Neural cell (in vitro differentiated cells): ENCODE measurements at regions not wholly inside any gene's neighbourhood (a gene's known extent, or its start where the extent isn't known, plus 50 kb on each side); places are given as distances from the start of the nearest gene placed in this dataset.
"Not testable (repeated sequence)": the region's sequence is repeated elsewhere in the genome, so short reads cannot be mapped to it uniquely, and the experiment has no call there.

Experiments
- H2AFZ ChIP-seq: fragments of 200-600, 300-800 bp; sonication (generic), shearing (Covaris generic); 2 replicates; pipeline ENCODE4 v1.6.0; 2014; ENCODE audit warnings: low read depth, mild to moderate bottlenecking, antibody characterized with exemption, low read length, moderate library complexity
- H3F3A ChIP-seq: fragments of 200-600 bp; shearing (Covaris generic); 2 replicates; pipeline ENCODE4 v1.6.1; 2016; ENCODE audit warnings: mild to moderate bottlenecking, moderate library complexity, mixed read lengths, antibody characterized with exemption, low read length; ENCODE audit not compliant: insufficient read depth, poor library complexity, severe bottlenecking
- H3K27ac ChIP-seq: fragments of 200-600, 300-800 bp; sonication (generic), shearing (Covaris generic); 2 replicates; pipeline ENCODE4 v1.5.1; 2014; ENCODE audit warnings: mild to moderate bottlenecking, low read length, moderate library complexity
- H3K27me3 ChIP-seq: fragments of 300-800, 200-600 bp; sonication (generic), shearing (Covaris generic); 2 replicates; pipeline ENCODE4 v1.6.0; 2014; ENCODE audit warnings: mild to moderate bottlenecking, low read depth, low read length, moderate library complexity; ENCODE audit not compliant: insufficient read depth
- H3K36me3 ChIP-seq: fragments of 300-800, 200-600 bp; sonication (generic), shearing (Covaris generic); 2 replicates; pipeline ENCODE4 v1.5.1; 2014; ENCODE audit warnings: mild to moderate bottlenecking, antibody characterized with exemption, low read length, moderate library complexity; ENCODE audit not compliant: insufficient read depth
- H3K4me2 ChIP-seq: fragments of 300-800, 200-600 bp; sonication (generic), shearing (Covaris generic); 2 replicates; pipeline ENCODE4 v1.6.0; 2014; ENCODE audit warnings: mild to moderate bottlenecking, low read length
- H3K4me3 ChIP-seq: fragments of 300-800, 200-600 bp; sonication (generic), shearing (Covaris generic); 2 replicates; pipeline ENCODE4 v1.5.1; 2014; ENCODE audit warnings: mild to moderate bottlenecking, low read length, moderate library complexity
- H3K79me2 ChIP-seq: fragments of 200-600 bp; shearing (Covaris generic); replicated peaks from 2 replicates; pipeline ENCODE4 v1.6.0; 2014; ENCODE audit warnings: mild to moderate bottlenecking, low read length, moderate library complexity; ENCODE audit not compliant: insufficient read depth
- H3K9ac ChIP-seq: fragments of 300-800, 200-600 bp; sonication (generic), shearing (Covaris generic); 2 replicates; pipeline ENCODE4 v1.6.1; 2016; ENCODE audit warnings: mild to moderate bottlenecking, low read length, mixed read lengths
- H3K9me2 ChIP-seq: fragments of 200-600 bp; shearing (Covaris generic); 2 replicates; pipeline ENCODE4 v1.6.1; 2016; ENCODE audit warnings: mild to moderate bottlenecking, low read length, mixed read lengths; ENCODE audit not compliant: insufficient read depth
- H3K9me3 ChIP-seq: fragments of 200-600, 300-800 bp; sonication (generic), shearing (Covaris generic); 2 replicates; pipeline ENCODE4 v1.6.1; 2016; ENCODE audit warnings: mild to moderate bottlenecking, mixed run types, low read length, moderate library complexity, mixed read lengths
- H4K20me1 ChIP-seq: fragments of 200-600 bp; shearing (Covaris generic); 2 replicates; pipeline ENCODE4 v1.6.1; 2016; ENCODE audit warnings: mild to moderate bottlenecking, mixed run types; ENCODE audit not compliant: insufficient read depth
- EP300 ChIP-seq: fragments of 450-650 bp; conservative IDR thresholded peaks from 2 replicates; pipeline ENCODE4 v1.6.1; 2014; ENCODE audit warnings: antibody characterized with exemption, mild to moderate bottlenecking, moderate library complexity; ENCODE audit not compliant: poor library complexity, severe bottlenecking
- EZH2 ChIP-seq: fragments of 200-600, 300-800 bp; shearing (Covaris generic), sonication (generic); IDR thresholded peaks from 2 replicates; pipeline ENCODE4 v1.6.1; 2014; ENCODE audit warnings: antibody characterized with exemption, low read length, borderline replicate concordance, mild to moderate bottlenecking; ENCODE audit not compliant: insufficient read depth, poor library complexity, severe bottlenecking
- POLR2AphosphoS5 ChIP-seq: IDR thresholded peaks from 2 replicates; pipeline ENCODE4 v1.6.1; 2012
- RAD21 ChIP-seq: fragments of 450-650 bp; conservative IDR thresholded peaks from 2 replicates; pipeline ENCODE4 v1.6.1; 2014; ENCODE audit warnings: antibody characterized with exemption, mild to moderate bottlenecking, moderate library complexity
- SMC3 ChIP-seq: fragments of 450-650 bp; conservative IDR thresholded peaks from 2 replicates; pipeline ENCODE4 v1.6.1; 2014; ENCODE audit warnings: antibody characterized with exemption, mild to moderate bottlenecking, moderate library complexity; ENCODE audit not compliant: poor library complexity
- TAF1 ChIP-seq: IDR thresholded peaks from 2 replicates; pipeline ENCODE4 v1.6.1; 2012; ENCODE audit warnings: low read depth
- TF ChIP-seq, protein P1 (sequence below): IDR thresholded peaks from 2 replicates; pipeline ENCODE4 v1.6.1; 2012; ENCODE audit warnings: borderline replicate concordance

GRCh38 chr5:62248192-62248591 lies 57.8 kb upstream of the KIF2A start:
- not testable (repeated sequence) for H3K9me3 ChIP-seq, H3F3A ChIP-seq, H3K9ac ChIP-seq, H3K36me3 ChIP-seq, H2AFZ ChIP-seq, H3K4me2 ChIP-seq, H4K20me1 ChIP-seq, H3K4me3 ChIP-seq, H3K27ac ChIP-seq, H3K27me3 ChIP-seq, H3K79me2 ChIP-seq, H3K9me2 ChIP-seq

- not testable (repeated sequence) for H3F3A ChIP-seq, H4K20me1 ChIP-seq, H3K79me2 ChIP-seq, H3K9me2 ChIP-seq, H3K4me2 ChIP-seq, H3K27me3 ChIP-seq, H3K36me3 ChIP-seq, H3K27ac ChIP-seq, H3K4me3 ChIP-seq, H3K9me3 ChIP-seq, H2AFZ ChIP-seq, H3K9ac ChIP-seq
Measured at GRCh38 chr5:62250085-62250484, 55.9 kb upstream of the KIF2A start.

DNA sequence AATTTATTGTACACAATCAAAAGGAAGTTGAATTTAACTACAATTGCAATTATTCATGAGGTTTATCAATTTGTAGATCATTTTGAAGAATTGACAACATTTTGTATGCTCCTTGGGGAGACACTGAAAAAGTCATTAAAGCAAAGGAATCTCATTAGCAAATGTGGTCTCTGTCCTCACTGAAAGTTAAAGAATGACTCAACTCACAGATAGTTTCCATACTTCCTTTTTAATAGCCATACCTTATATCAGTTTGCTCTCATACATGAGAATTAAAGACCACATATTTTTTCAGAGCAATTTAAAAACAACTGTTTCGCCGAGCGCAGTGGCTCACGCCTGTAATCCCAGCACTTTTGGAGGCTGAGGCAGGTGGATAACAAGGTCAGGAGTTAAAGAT lies 55.1 kb upstream of the KIF2A start:
- H3K27me3 ChIP-seq, H3K79me2 ChIP-seq, H2AFZ ChIP-seq, H3K4me3 ChIP-seq, H3K27ac ChIP-seq, H3K36me3 ChIP-seq, H3F3A ChIP-seq, H3K4me2 ChIP-seq, H3K9ac ChIP-seq, H3K9me2 ChIP-seq, H4K20me1 ChIP-seq, H3K9me3 ChIP-seq: not testable (repeated sequence)

DNA sequence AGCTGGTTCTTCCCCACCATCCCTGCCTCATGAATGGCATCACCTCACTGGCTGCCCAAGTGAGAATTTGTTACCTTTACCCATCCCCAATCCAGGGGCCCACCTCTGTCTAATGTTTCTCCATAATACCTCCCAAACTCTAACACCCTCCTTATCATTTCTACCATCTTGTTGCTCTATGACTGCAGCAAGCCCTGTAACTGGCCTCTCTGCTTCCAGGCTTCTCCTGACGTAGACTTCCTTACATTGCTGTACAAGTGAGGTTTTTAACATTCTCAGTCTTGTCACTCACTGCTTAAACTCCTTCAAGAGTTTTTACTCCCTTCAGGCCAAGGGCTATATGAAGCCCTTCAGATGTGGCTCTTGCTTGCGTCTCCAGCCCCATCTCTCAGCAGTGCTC lies 53.5 kb upstream of the KIF2A start:
- not testable (repeated sequence) for H3K9me2 ChIP-seq, H2AFZ ChIP-seq, H4K20me1 ChIP-seq, H3K27ac ChIP-seq, H3K4me2 ChIP-seq, H3K27me3 ChIP-seq, H3K36me3 ChIP-seq, H3K79me2 ChIP-seq, H3K9me3 ChIP-seq, H3K9ac ChIP-seq, H3F3A ChIP-seq, H3K4me3 ChIP-seq

DNA sequence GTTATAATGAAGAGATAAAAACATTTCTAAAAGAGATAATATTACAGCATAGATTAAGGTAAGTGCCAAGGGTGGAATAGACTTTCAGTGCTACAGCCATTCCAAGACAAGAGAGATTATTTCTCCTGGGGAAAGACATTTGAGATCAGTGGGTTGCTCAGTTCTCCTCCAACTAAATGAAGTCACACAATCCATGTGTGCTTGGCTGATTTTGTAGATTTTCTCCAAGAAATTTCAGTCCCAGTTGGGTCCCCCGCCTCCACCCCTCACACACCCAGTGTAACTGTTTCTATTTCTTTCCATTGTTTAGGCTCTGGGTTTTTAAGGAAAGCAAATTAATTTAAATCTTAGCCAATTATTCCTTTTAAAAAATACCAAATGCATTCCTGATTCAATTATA lies 50.5 kb upstream of the KIF2A start:
- H3K79me2 ChIP-seq, H4K20me1 ChIP-seq, H3F3A ChIP-seq: not testable (repeated sequence)

GRCh38 chr5:62256161-62257019 lies 49.6 kb upstream of the KIF2A start:
- Histone ChIP-seq H2AFZ (no peak overlapping the region), H3K4me2 (no peak overlapping the region), H3F3A (no peaks in the 10 kb centered on the region), H3K4me3 (no peak overlapping the region), H3K27me3 (no peaks in the 10 kb centered on the region), H3K79me2 (no peaks in the 10 kb centered on the region), H3K9me2 (no peaks in the 10 kb centered on the region), H3K27ac (no peak overlapping the region), H4K20me1 (no peaks in the 10 kb centered on the region), H3K9ac (no peak overlapping the region), H3K36me3 (no peaks in the 10 kb centered on the region), H3K9me3 (no peaks in the 10 kb centered on the region)
- TF ChIP-seq TAF1 (no peak), RAD21 (no peak), EP300 (no peak), SMC3 (no peak), EZH2 (no peak), POLR2AphosphoS5 (no peak)
- TF ChIP-seq, protein P1, sequence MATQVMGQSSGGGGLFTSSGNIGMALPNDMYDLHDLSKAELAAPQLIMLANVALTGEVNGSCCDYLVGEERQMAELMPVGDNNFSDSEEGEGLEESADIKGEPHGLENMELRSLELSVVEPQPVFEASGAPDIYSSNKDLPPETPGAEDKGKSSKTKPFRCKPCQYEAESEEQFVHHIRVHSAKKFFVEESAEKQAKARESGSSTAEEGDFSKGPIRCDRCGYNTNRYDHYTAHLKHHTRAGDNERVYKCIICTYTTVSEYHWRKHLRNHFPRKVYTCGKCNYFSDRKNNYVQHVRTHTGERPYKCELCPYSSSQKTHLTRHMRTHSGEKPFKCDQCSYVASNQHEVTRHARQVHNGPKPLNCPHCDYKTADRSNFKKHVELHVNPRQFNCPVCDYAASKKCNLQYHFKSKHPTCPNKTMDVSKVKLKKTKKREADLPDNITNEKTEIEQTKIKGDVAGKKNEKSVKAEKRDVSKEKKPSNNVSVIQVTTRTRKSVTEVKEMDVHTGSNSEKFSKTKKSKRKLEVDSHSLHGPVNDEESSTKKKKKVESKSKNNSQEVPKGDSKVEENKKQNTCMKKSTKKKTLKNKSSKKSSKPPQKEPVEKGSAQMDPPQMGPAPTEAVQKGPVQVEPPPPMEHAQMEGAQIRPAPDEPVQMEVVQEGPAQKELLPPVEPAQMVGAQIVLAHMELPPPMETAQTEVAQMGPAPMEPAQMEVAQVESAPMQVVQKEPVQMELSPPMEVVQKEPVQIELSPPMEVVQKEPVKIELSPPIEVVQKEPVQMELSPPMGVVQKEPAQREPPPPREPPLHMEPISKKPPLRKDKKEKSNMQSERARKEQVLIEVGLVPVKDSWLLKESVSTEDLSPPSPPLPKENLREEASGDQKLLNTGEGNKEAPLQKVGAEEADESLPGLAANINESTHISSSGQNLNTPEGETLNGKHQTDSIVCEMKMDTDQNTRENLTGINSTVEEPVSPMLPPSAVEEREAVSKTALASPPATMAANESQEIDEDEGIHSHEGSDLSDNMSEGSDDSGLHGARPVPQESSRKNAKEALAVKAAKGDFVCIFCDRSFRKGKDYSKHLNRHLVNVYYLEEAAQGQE, result no peak

More for the DNA sequence above, 50.5 kb upstream of the KIF2A start:
- H3K9me3 ChIP-seq, H3K27me3 ChIP-seq, H3K27ac ChIP-seq, H3K9me2 ChIP-seq, H3K4me2 ChIP-seq, H3K9ac ChIP-seq, H2AFZ ChIP-seq, H3K36me3 ChIP-seq, H3K4me3 ChIP-seq: not testable (repeated sequence)
